H1 (cell line): ENCODE measurements at regions not wholly inside any gene's neighbourhood (a gene's known extent, or its start where the extent isn't known, plus 50 kb on each side); places are given as distances from the start of the nearest gene placed in this dataset.

ENCODE experiments used
- CTCF ChIA-PET: fragments of 300-600 bp; sonication (Branson Sonifier 250); formaldehyde crosslinking; loops from one replicate; lab custom pipeline; 2021; ENCODE audit not compliant: partially characterized antibody; lab: Charles Lee
- POLR2A ChIA-PET: fragments of 300-600 bp; sonication (Branson Sonifier 250); formaldehyde crosslinking; loops from one replicate; lab custom pipeline; 2021; ENCODE audit warnings: inconsistent platforms; ENCODE audit not compliant: partially characterized antibody; lab: Charles Lee
- DNase-seq, 2 experiments: peaks; one replicate each; pipeline versions ENCODE4 v3.0.0 to v3.0.0-alpha.2; 2010 to 2022; ENCODE audit warnings: low spot score in 2 of 2, low read depth in 1 of 2, mixed read lengths in 1 of 2
- FAIRE-seq: peaks from 2 replicates; lab custom pipeline; 2011; peaks lifted over from hg19 to GRCh38; lab: Jason Lieb, UNC
- H2AFZ ChIP-seq: 2 replicates; pipeline ENCODE4 v1.8.1; 2012; ENCODE audit warnings: low read length, inconsistent platforms
- H2AK5ac ChIP-seq: 2 replicates; pipeline ENCODE4 v1.6.1; 2013; ENCODE audit warnings: low read depth, low read length
- H2BK120ac ChIP-seq: replicated peaks from 2 replicates; pipeline ENCODE3; 2013; ENCODE audit warnings: low read depth, low read length, inconsistent platforms
- H2BK12ac ChIP-seq: 2 replicates; pipeline ENCODE4 v1.6.1; 2013; ENCODE audit warnings: low read depth, low read length
- H2BK15ac ChIP-seq: 2 replicates; pipeline ENCODE4 v1.6.1; 2013; ENCODE audit warnings: low read length
- H2BK20ac ChIP-seq: 2 replicates; pipeline ENCODE4 v1.6.1; 2013; ENCODE audit warnings: low read length
- H2BK5ac ChIP-seq: 2 replicates; pipeline ENCODE4 v1.6.1; 2013; ENCODE audit warnings: low read depth, low read length
- H3K14ac ChIP-seq: 2 replicates; pipeline ENCODE4 v1.6.1; 2013; ENCODE audit warnings: inconsistent platforms; ENCODE audit not compliant: insufficient read length
- H3K18ac ChIP-seq: 2 replicates; pipeline ENCODE4 v1.6.1; 2013; ENCODE audit warnings: low read length; ENCODE audit errors: extremely low read depth
- H3K23ac ChIP-seq: 2 replicates; pipeline ENCODE4 v1.6.1; 2013; ENCODE audit warnings: inconsistent platforms; ENCODE audit not compliant: insufficient read length
- H3K23me2 ChIP-seq: 2 replicates; pipeline ENCODE4 v1.6.1; 2013; ENCODE audit warnings: low read depth, low read length
- H3K27ac ChIP-seq: 2 replicates; pipeline ENCODE4 v1.6.1; 2011; ENCODE audit warnings: low read depth, low read length, inconsistent platforms
- H3K27me3 ChIP-seq, 4 experiments: replicated peaks in 1 of 4; 1 replicate in 1 of 4; 2 replicates in 3 of 4; pipeline versions ENCODE4 v1.6.1 to v1.8.1; 2011 to 2013; ENCODE audit warnings: low read length in 3 of 4, mild to moderate bottlenecking in 3 of 4, inconsistent platforms in 2 of 4, mixed read lengths in 2 of 4, moderate library complexity in 1 of 4; ENCODE audit not compliant: control insufficient read depth in 3 of 4, insufficient read depth in 3 of 4; ENCODE audit errors: extremely low read depth in 1 of 4
- H3K36me3 ChIP-seq, 4 experiments: 2 replicates each; pipeline versions ENCODE4 v1.6.1 to v1.8.1; 2011 to 2013; ENCODE audit warnings: mild to moderate bottlenecking in 4 of 4, low read length in 3 of 4, moderate library complexity in 2 of 4, control low read depth in 1 of 4, inconsistent platforms in 1 of 4; ENCODE audit not compliant: insufficient read depth in 4 of 4, control insufficient read depth in 2 of 4
- H3K4ac ChIP-seq: replicated peaks from 2 replicates; pipeline ENCODE3; 2013; ENCODE audit warnings: low read length, low read depth, mixed read lengths, inconsistent platforms; ENCODE audit not compliant: insufficient read length
- H3K4me1 ChIP-seq, 4 experiments: replicated peaks in 1 of 4; 1 replicate in 1 of 4; 2 replicates in 3 of 4; pipeline versions ENCODE4 v1.6.1 to v1.8.1; 2011 to 2013; ENCODE audit warnings: low read length in 3 of 4, inconsistent platforms in 2 of 4, mixed read lengths in 1 of 4; ENCODE audit not compliant: insufficient read depth in 4 of 4, control insufficient read depth in 3 of 4
- H3K4me2 ChIP-seq, 2 experiments: 2 replicates each; pipeline versions ENCODE4 v1.6.1 to v1.8.1; 2011 to 2013; ENCODE audit warnings: low read depth in 2 of 2, low read length in 2 of 2, control low read depth in 1 of 2, inconsistent platforms in 1 of 2, mild to moderate bottlenecking in 1 of 2; ENCODE audit not compliant: insufficient read depth in 1 of 2
- H3K4me3 ChIP-seq, 4 experiments: fragments of 200-600, 300-600 bp in 1 of 4; sonication (generic), shearing (Covaris generic), sonication (Bioruptor Twin) in 1 of 4; 2 replicates each; pipeline versions ENCODE4 v1.5.1 to v1.8.1; 2011 to 2016; ENCODE audit warnings: low read length in 4 of 4, low read depth in 3 of 4, control low read depth in 2 of 4, inconsistent platforms in 2 of 4, mild to moderate bottlenecking in 2 of 4, mixed read lengths in 1 of 4, moderate library complexity in 1 of 4; ENCODE audit not compliant: insufficient read depth in 2 of 4; ENCODE audit errors: extremely low read depth in 1 of 4
- H3K56ac ChIP-seq: replicated peaks from 2 replicates; pipeline ENCODE3; 2013; ENCODE audit warnings: low read depth, mild to moderate bottlenecking, mixed read lengths, low read length, inconsistent platforms; ENCODE audit not compliant: insufficient read length
- H3K79me1 ChIP-seq: 2 replicates; pipeline ENCODE4 v1.6.1; 2013; ENCODE audit warnings: low read depth, low read length, control low read depth
- H3K79me2 ChIP-seq, 2 experiments: 2 replicates each; pipeline versions ENCODE4 v1.6.1 to v1.8.1; 2012 to 2013; ENCODE audit warnings: low read length in 2 of 2, mild to moderate bottlenecking in 2 of 2, inconsistent platforms in 1 of 2; ENCODE audit not compliant: insufficient read depth in 2 of 2, control insufficient read depth in 1 of 2
- H3K9ac ChIP-seq, 4 experiments: replicated peaks in 1 of 4; 1 replicate in 1 of 4; 2 replicates in 3 of 4; pipeline versions ENCODE4 v1.6.1 to v1.8.1; 2011 to 2013; ENCODE audit warnings: low read depth in 3 of 4, low read length in 3 of 4, control low read depth in 2 of 4, mild to moderate bottlenecking in 2 of 4, moderate library complexity in 2 of 4, inconsistent platforms in 1 of 4; ENCODE audit errors: extremely low read depth in 1 of 4
- H3K9me3 ChIP-seq, 2 experiments: 2 replicates each; pipeline versions ENCODE4 v1.6.1 to v1.8.1; 2012 to 2013; ENCODE audit warnings: mild to moderate bottlenecking in 2 of 2, moderate library complexity in 2 of 2, control low read depth in 1 of 2, inconsistent platforms in 1 of 2, low read depth in 1 of 2, low read length in 1 of 2, mixed read lengths in 1 of 2; ENCODE audit not compliant: insufficient read depth in 2 of 2
- H4K20me1 ChIP-seq, 2 experiments: replicated peaks in 1 of 2; 2 replicates each; pipeline versions ENCODE3 to v1.8.1; 2011 to 2013; ENCODE audit warnings: inconsistent platforms in 2 of 2, low read length in 2 of 2, mild to moderate bottlenecking in 1 of 2; ENCODE audit not compliant: insufficient read depth in 2 of 2, control insufficient read depth in 1 of 2
- H4K5ac ChIP-seq: 2 replicates; pipeline ENCODE4 v1.6.1; 2013; ENCODE audit warnings: low read length, low read depth, mixed read lengths, inconsistent platforms; ENCODE audit not compliant: insufficient read length
- H4K8ac ChIP-seq: 2 replicates; pipeline ENCODE4 v1.8.0; 2013; ENCODE audit warnings: mild to moderate bottlenecking, moderate library complexity, low read length, inconsistent platforms; ENCODE audit not compliant: insufficient read depth; ENCODE audit errors: extremely low read depth
- H4K91ac ChIP-seq: replicated peaks from 2 replicates; pipeline ENCODE3; 2013; ENCODE audit warnings: low read length, mixed read lengths, inconsistent platforms; ENCODE audit not compliant: insufficient read length
- ASH2L ChIP-seq: fragments of 200-600, 300-600 bp; sonication (generic); IDR thresholded peaks from one replicate; pipeline ENCODE4 v1.7.1; 2017; ENCODE audit warnings: low read length
- ATF2 ChIP-seq: IDR thresholded peaks from 2 replicates; pipeline ENCODE4 v1.6.1; 2012; ENCODE audit warnings: low read length, inconsistent platforms
- CTCF ChIP-seq, 3 experiments: IDR thresholded peaks; 1 replicate in 2 of 3; 2 replicates in 1 of 3; pipeline versions ENCODE4 v1.5.1 to v1.6.1; 2011; ENCODE audit warnings: low read length in 3 of 3, mild to moderate bottlenecking in 3 of 3, inconsistent platforms in 2 of 3, low read depth in 1 of 3, moderate library complexity in 1 of 3; ENCODE audit not compliant: insufficient read depth in 1 of 3; ENCODE audit errors: control extremely low read depth in 1 of 3
- KDM1A ChIP-seq: fragments of 200-600, 300-600 bp; sonication (generic); IDR thresholded peaks from 2 replicates; pipeline ENCODE4 v1.7.1; 2016; ENCODE audit warnings: mild to moderate bottlenecking, low read length, borderline replicate concordance
- NRF1 ChIP-seq: IDR thresholded peaks from 2 replicates; pipeline ENCODE4 v1.6.1; 2011; ENCODE audit warnings: mild to moderate bottlenecking, low read depth, low read length, improper control_type of control experiment
- RNF2 ChIP-seq: fragments of 200-900, 300-1000 bp; sonication (generic); IDR thresholded peaks from 2 replicates; pipeline ENCODE4 v1.7.1; 2016; ENCODE audit warnings: borderline replicate concordance, low read depth, mild to moderate bottlenecking, antibody characterized with exemption, low read length; ENCODE audit not compliant: poor library complexity, severe bottlenecking; ENCODE audit errors: missing control alignments
- RXRA ChIP-seq: IDR thresholded peaks from 2 replicates; pipeline ENCODE4 v1.6.1; 2011; ENCODE audit warnings: low read depth, mild to moderate bottlenecking, low read length, moderate library complexity; ENCODE audit not compliant: insufficient read depth
- SIN3A ChIP-seq, 2 experiments: IDR thresholded peaks in 1 of 2; conservative IDR thresholded peaks in 1 of 2; 2 replicates each; pipeline ENCODE4 v1.6.1; 2011 to 2012; ENCODE audit warnings: low read length in 2 of 2, improper control_type of control experiment in 1 of 2, low read depth in 1 of 2, mild to moderate bottlenecking in 1 of 2
- SP1 ChIP-seq: IDR thresholded peaks from 2 replicates; pipeline ENCODE4 v1.6.1; 2011; ENCODE audit warnings: low read depth, low read length
- TEAD4 ChIP-seq: IDR thresholded peaks from 2 replicates; pipeline ENCODE4 v1.6.1; 2012; ENCODE audit warnings: low read depth, low read length, inconsistent platforms, mixed read lengths
- WGBS, 2 experiments: shearing (Covaris generic) in 1 of 2; methylation state at CpG; one replicate each; pipeline versions ENCODE4 v1.1.6 to v1.1.7; 2013 to 2015; ENCODE audit warnings: low lambda C conversion rate in 2 of 2, mixed read lengths in 2 of 2, inconsistent platforms in 1 of 2, low coverage in 1 of 2, missing lambda C conversion rate in 1 of 2; ENCODE audit not compliant: insufficient replicate concordance in 2 of 2, insufficient coverage in 1 of 2, insufficient read length in 1 of 2; ENCODE audit errors: extremely low coverage in 1 of 2, missing lambda C conversion rate in 1 of 2; 5-methylcytosine and 5-hydroxymethylcytosine counted together

GRCh38 chr14:98858158-98858557, 413.8 kb downstream of the BCL11B start:
- H2AK5ac ChIP-seq = no peak overlapping the region
- no peak overlapping the region for H2BK15ac ChIP-seq
- no peak overlapping the region for H3K4me3 ChIP-seq
- FAIRE-seq (no peak), DNase-seq (no peak)
- no peaks in the 10 kb centered on the region for H3K79me2 ChIP-seq
- H3K9me3 ChIP-seq = no peaks in the 10 kb centered on the region
- H4K20me1 ChIP-seq = no peaks in the 10 kb centered on the region
- ChIA-PET CTCF (no interaction called here), POLR2A (no interaction called here)
- no peak overlapping the region for H3K56ac ChIP-seq
- no peak overlapping the region for H2AFZ ChIP-seq
- no peak overlapping the region for H4K91ac ChIP-seq
- H2BK5ac ChIP-seq = no peak overlapping the region
- H3K27me3 ChIP-seq = no peaks in the 10 kb centered on the region
- H3K4me2 ChIP-seq = no peak overlapping the region
- TF ChIP-seq SIN3A (conservative IDR thresholded peaks at IDR 0.05 in 1 of 2, IDR thresholded peaks at IDR 0.05 in 1 of 2; ENCODE audit: low read depth in 1 of 2, low read length in 2 of 2) = no peak
- no peak for TF ChIP-seq KDM1A
- no peak for TF ChIP-seq RNF2
- no peak for TF ChIP-seq ASH2L
- TF ChIP-seq SP1 = no peak
- no peak for TF ChIP-seq RXRA
- TF ChIP-seq NRF1 = no peak
- TF ChIP-seq TEAD4 = no peak
- no peak for TF ChIP-seq CTCF (IDR thresholded peaks at IDR 0.05; ENCODE audit: control extremely low read depth in 1 of 3, insufficient read depth in 1 of 3, low read depth in 1 of 3, low read length in 3 of 3)
- TF ChIP-seq ATF2 = no peak
- H3K18ac ChIP-seq = no peak overlapping the region
- no peaks in the 10 kb centered on the region; a peak in 1 of 7 replicates for H3K4me1 ChIP-seq
- no peak overlapping the region for H4K5ac ChIP-seq
- no peak overlapping the region for H3K4ac ChIP-seq
- no peaks in the 10 kb centered on the region for H3K23me2 ChIP-seq
- H3K9ac ChIP-seq = no peak overlapping the region
- H3K27ac ChIP-seq = no peak overlapping the region
- H2BK20ac ChIP-seq = no peak overlapping the region
- no peaks in the 10 kb centered on the region for H3K36me3 ChIP-seq
- 90% methylated on average over 7 of the region's 7 CpGs; no CpG with 5 or more reads in 1 of the 2 experiments for WGBS, 2 experiments
- no peak overlapping the region for H3K23ac ChIP-seq
- H4K8ac ChIP-seq = no peak overlapping the region
- no peaks in the 10 kb centered on the region for H3K79me1 ChIP-seq
- no peak overlapping the region for H2BK120ac ChIP-seq
- no peak overlapping the region for H3K14ac ChIP-seq
- no peak overlapping the region for H2BK12ac ChIP-seq
